Liver (tissue), 8 donors: ENCODE measurements at regions not wholly inside any gene's neighbourhood (a gene's known extent, or its start where the extent isn't known, plus 50 kb on each side); places are given as distances from the start of the nearest gene placed in this dataset.

Source experiments
- DNase-seq: peaks from one replicate; pipeline ENCODE4 v3.0.0-alpha.2; 2017; ENCODE audit warnings: low spot score
- H3K27ac ChIP-seq, 2 donors: one replicate each; pipeline ENCODE4 v1.7.0; 2013; ENCODE audit warnings: inconsistent platforms in 2 of 2, low read length in 2 of 2, control low read depth in 1 of 2, low read depth in 1 of 2, mild to moderate bottlenecking in 1 of 2
- H3K27me3 ChIP-seq, 4 donors: one replicate each; pipeline versions ENCODE4 v1.6.1 to v1.7.0; 2013; ENCODE audit warnings: low read length in 3 of 4, inconsistent platforms in 1 of 4, mild to moderate bottlenecking in 1 of 4, moderate library complexity in 1 of 4; ENCODE audit not compliant: control insufficient read depth in 4 of 4, insufficient read depth in 4 of 4
- H3K36me3 ChIP-seq, 4 donors: one replicate each; pipeline versions ENCODE4 v1.6.1 to v1.7.0; 2013; ENCODE audit warnings: low read length in 3 of 4, mild to moderate bottlenecking in 3 of 4, low read depth in 1 of 4, moderate library complexity in 1 of 4; ENCODE audit not compliant: control insufficient read depth in 4 of 4, insufficient read depth in 3 of 4
- H3K4me1 ChIP-seq, 4 donors: one replicate each; pipeline versions ENCODE4 v1.6.1 to v1.7.0; 2013; ENCODE audit warnings: low read length in 3 of 4, mild to moderate bottlenecking in 3 of 4, moderate library complexity in 1 of 4; ENCODE audit not compliant: control insufficient read depth in 4 of 4, insufficient read depth in 4 of 4
- H3K4me3 ChIP-seq, 3 donors: one replicate each; pipeline versions ENCODE4 v1.6.1 to v1.7.0; 2013; ENCODE audit warnings: low read length in 3 of 3, control low read depth in 1 of 3, low read depth in 1 of 3, mild to moderate bottlenecking in 1 of 3
- H3K9ac ChIP-seq, 2 donors: one replicate each; pipeline ENCODE4 v1.7.0; 2013; ENCODE audit warnings: low read length in 2 of 2, mild to moderate bottlenecking in 2 of 2, moderate library complexity in 2 of 2, control low read depth in 1 of 2, low read depth in 1 of 2
- H3K9me3 ChIP-seq, 4 donors: one replicate each; pipeline versions ENCODE4 v1.6.1 to v1.7.0; 2013; ENCODE audit warnings: low read length in 3 of 4; ENCODE audit not compliant: control insufficient read depth in 4 of 4
- ATF3 ChIP-seq: IDR thresholded peaks from 2 replicates; pipeline ENCODE4 v1.6.1; 2016; ENCODE audit warnings: antibody characterized with exemption
- CTCF ChIP-seq: fragments of 150-350 bp; IDR thresholded peaks from 2 replicates; pipeline ENCODE4 v1.5.1; 2017; ENCODE audit warnings: improper control_type of control experiment, low read depth, low read length; ENCODE audit not compliant: missing input control
- EGR1 ChIP-seq, 2 donors: IDR thresholded peaks; 2 replicates each; pipeline ENCODE4 v1.6.1; 2016 to 2018; ENCODE audit warnings: antibody characterized with exemption in 2 of 2, low read depth in 2 of 2
- FOXA2 ChIP-seq: IDR thresholded peaks from 2 replicates; pipeline ENCODE4 v1.6.1; 2016; ENCODE audit warnings: antibody characterized with exemption
- GABPA ChIP-seq, 2 donors: IDR thresholded peaks in 1 of 2; conservative IDR thresholded peaks in 1 of 2; 2 replicates each; pipeline ENCODE4 v1.6.1; 2016; ENCODE audit warnings: antibody characterized with exemption in 2 of 2, mild to moderate bottlenecking in 1 of 2, moderate library complexity in 1 of 2
- HNF4A ChIP-seq, 2 donors: conservative IDR thresholded peaks; 2 replicates each; pipeline ENCODE4 v1.6.1; 2016; ENCODE audit warnings: antibody characterized with exemption in 2 of 2, mild to moderate bottlenecking in 2 of 2
- HNF4G ChIP-seq: IDR thresholded peaks from 2 replicates; pipeline ENCODE4 v1.6.1; 2016; ENCODE audit warnings: antibody characterized with exemption
- JUND ChIP-seq, 2 donors: IDR thresholded peaks; 2 replicates each; pipeline ENCODE4 v1.6.1; 2016; ENCODE audit warnings: antibody characterized with exemption in 2 of 2
- MAX ChIP-seq: IDR thresholded peaks from 2 replicates; pipeline ENCODE4 v1.6.1; 2016; ENCODE audit warnings: antibody characterized with exemption
- NR2F2 ChIP-seq: IDR thresholded peaks from 2 replicates; pipeline ENCODE4 v1.6.1; 2016; ENCODE audit warnings: antibody characterized with exemption
- RAD21 ChIP-seq, 2 donors: IDR thresholded peaks; 2 replicates each; pipeline ENCODE4 v1.6.1; 2016; ENCODE audit warnings: antibody characterized with exemption in 2 of 2, mild to moderate bottlenecking in 2 of 2
- REST ChIP-seq: IDR thresholded peaks from 2 replicates; pipeline ENCODE4 v1.6.1; 2016; ENCODE audit warnings: antibody characterized with exemption, mild to moderate bottlenecking
- RXRA ChIP-seq, 2 donors: IDR thresholded peaks; 2 replicates each; pipeline ENCODE4 v1.6.1; 2017 to 2018; ENCODE audit warnings: antibody characterized with exemption in 2 of 2, mild to moderate bottlenecking in 1 of 2
- SP1 ChIP-seq: IDR thresholded peaks from 2 replicates; pipeline ENCODE4 v1.6.1; 2018; ENCODE audit warnings: antibody characterized with exemption, mild to moderate bottlenecking
- TAF1 ChIP-seq: conservative IDR thresholded peaks from 2 replicates; pipeline ENCODE4 v1.6.1; 2016; ENCODE audit warnings: antibody characterized with exemption, mild to moderate bottlenecking
- YY1 ChIP-seq: IDR thresholded peaks from 2 replicates; pipeline ENCODE4 v1.6.1; 2016; ENCODE audit warnings: antibody characterized with exemption, mild to moderate bottlenecking
- ZBTB33 ChIP-seq: IDR thresholded peaks from 2 replicates; pipeline ENCODE4 v1.6.1; 2016; ENCODE audit warnings: antibody characterized with exemption
- WGBS: extraction: QIAGEN DNeasy Blood & Tissue Kit; methylation state at CpG from one replicate; pipeline ENCODE4 v1.1.7; 2013; 5-methylcytosine and 5-hydroxymethylcytosine counted together
- donor health status: healthy.
- donor health status: healthy.
- donor health status: healthy.
- donor health status: healthy.
- donor health status: healthy.

- no peaks in the 10 kb centered on the region for H3K27me3 ChIP-seq
- H3K9me3 ChIP-seq, result no peaks in the 10 kb centered on the region
- H3K9ac ChIP-seq, result no peak overlapping the region
- TF ChIP-seq JUND (IDR thresholded peaks at IDR 0.05), result no peak
- no peak for TF ChIP-seq HNF4A (conservative IDR thresholded peaks at IDR 0.05)
- no peak for TF ChIP-seq EGR1 (IDR thresholded peaks at IDR 0.05; ENCODE audit: low read depth in 2 of 2)
- no peak for TF ChIP-seq HNF4G
- TF ChIP-seq MAX, result no peak
- no peak for TF ChIP-seq RXRA (IDR thresholded peaks at IDR 0.05)
- TF ChIP-seq YY1, result no peak
- TF ChIP-seq SP1, result no peak
- TF ChIP-seq CTCF, result no peak
- no peak for TF ChIP-seq ZBTB33
- TF ChIP-seq RAD21 (IDR thresholded peaks at IDR 0.05), result no peak
- TF ChIP-seq TAF1, result no peak
- no peak for TF ChIP-seq NR2F2
- TF ChIP-seq FOXA2, result no peak
- TF ChIP-seq REST, result no peak
- TF ChIP-seq ATF3, result no peak
- no peak for TF ChIP-seq GABPA (IDR thresholded peaks at IDR 0.05 in 1 of 2, conservative IDR thresholded peaks at IDR 0.05 in 1 of 2)
- H3K4me1 ChIP-seq, result no peaks in the 10 kb centered on the region
- 57% methylated on average over 3 of the region's 3 CpGs for WGBS
- no peak overlapping the region for H3K27ac ChIP-seq
- no peaks in the 10 kb centered on the region for H3K36me3 ChIP-seq
- DNase-seq, result no peak
- no peak overlapping the region for H3K4me3 ChIP-seq
Measured at GRCh38 chr21:18168108-18168507, 76.5 kb upstream of the CHODL start.

GRCh38 chr21:18164933-18165332, 79.7 kb upstream of the CHODL start:
- Histone ChIP-seq H3K27ac (no peak overlapping the region), H3K27me3 (no peaks in the 10 kb centered on the region), H3K4me3 (no peak overlapping the region), H3K9ac (no peak overlapping the region), H3K4me1 (no peaks in the 10 kb centered on the region), H3K9me3 (no peaks in the 10 kb centered on the region), H3K36me3 (no peaks in the 10 kb centered on the region)
- no peak for DNase-seq
- WGBS, result 62% methylated on average over 6 of the region's 6 CpGs
- TF ChIP-seq REST (no peak), YY1 (no peak), FOXA2 (no peak), GABPA (IDR thresholded peaks at IDR 0.05 in 1 of 2, conservative IDR thresholded peaks at IDR 0.05 in 1 of 2) (no peak), HNF4G (no peak), TAF1 (no peak), MAX (no peak), SP1 (no peak), EGR1 (IDR thresholded peaks at IDR 0.05; ENCODE audit: low read depth in 2 of 2) (no peak)
